HepG2 (cell line): ENCODE measurements at regions not wholly inside any gene's neighbourhood (a gene's known extent, or its start where the extent isn't known, plus 50 kb on each side); places are given as distances from the start of the nearest gene placed in this dataset.

Experiments used
- NFYC ChIP-seq: IDR thresholded peaks from 2 replicates; pipeline ENCODE4 v1.6.1; 2016; ENCODE audit warnings: missing genetic modification reagents, missing compliant biosample characterization
- TARDBP ChIP-seq: sonication (generic); formaldehyde crosslinking; IDR thresholded peaks from 2 replicates; pipeline ENCODE4 v1.8.0; 2022; ENCODE audit warnings: mild to moderate bottlenecking, missing genetic modification reagents
- TF ChIP-seq, protein P1 (sequence below): sonication (generic); formaldehyde crosslinking; IDR thresholded peaks from 2 replicates; pipeline ENCODE4 v1.5.0; 2020; ENCODE audit warnings: mild to moderate bottlenecking, missing genetic modification reagents, moderate library complexity
- TF ChIP-seq, protein P2 (sequence below): sonication (generic); formaldehyde crosslinking; IDR thresholded peaks from 2 replicates; pipeline ENCODE4 v1.4.0; 2020; ENCODE audit warnings: missing genetic modification reagents
- TF ChIP-seq, protein P3 (sequence below), 2 experiments: fragments of 450-650 bp in 1 of 2; sonication (generic) in 1 of 2; formaldehyde crosslinking in 1 of 2; IDR thresholded peaks; 2 replicates each; pipeline versions ENCODE4 v1.6.1 to v1.8.0; 2016 to 2022; ENCODE audit warnings: antibody characterized with exemption in 1 of 2, mild to moderate bottlenecking in 1 of 2, missing genetic modification reagents in 1 of 2

DNA sequence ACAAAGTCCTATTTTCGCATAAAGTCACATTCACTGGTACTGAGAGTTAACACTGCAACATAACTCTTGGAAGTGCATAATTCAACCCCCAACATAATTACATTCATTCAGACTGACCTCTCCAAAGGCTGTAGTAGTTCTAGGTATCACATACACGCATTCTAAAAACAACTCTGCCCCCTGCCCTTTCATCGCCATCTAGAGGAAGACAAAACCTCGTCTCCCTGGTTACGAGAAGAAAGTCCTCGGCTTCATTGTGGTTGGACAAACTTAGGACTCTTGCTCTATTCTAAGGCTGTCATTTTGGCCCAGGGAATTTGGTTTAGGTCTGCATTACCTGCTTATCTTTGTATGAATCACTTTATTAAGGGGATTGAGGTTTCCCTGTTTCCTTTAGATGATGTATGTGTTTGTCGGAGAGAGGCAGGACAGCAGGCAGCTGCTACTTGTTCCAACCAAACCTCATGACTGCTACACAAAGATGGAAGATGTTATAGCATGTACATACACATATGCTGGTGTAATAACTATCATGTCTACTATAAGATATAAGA is 215.4 kb upstream of the NRXN1 start:
- TF ChIP-seq, protein P1, sequence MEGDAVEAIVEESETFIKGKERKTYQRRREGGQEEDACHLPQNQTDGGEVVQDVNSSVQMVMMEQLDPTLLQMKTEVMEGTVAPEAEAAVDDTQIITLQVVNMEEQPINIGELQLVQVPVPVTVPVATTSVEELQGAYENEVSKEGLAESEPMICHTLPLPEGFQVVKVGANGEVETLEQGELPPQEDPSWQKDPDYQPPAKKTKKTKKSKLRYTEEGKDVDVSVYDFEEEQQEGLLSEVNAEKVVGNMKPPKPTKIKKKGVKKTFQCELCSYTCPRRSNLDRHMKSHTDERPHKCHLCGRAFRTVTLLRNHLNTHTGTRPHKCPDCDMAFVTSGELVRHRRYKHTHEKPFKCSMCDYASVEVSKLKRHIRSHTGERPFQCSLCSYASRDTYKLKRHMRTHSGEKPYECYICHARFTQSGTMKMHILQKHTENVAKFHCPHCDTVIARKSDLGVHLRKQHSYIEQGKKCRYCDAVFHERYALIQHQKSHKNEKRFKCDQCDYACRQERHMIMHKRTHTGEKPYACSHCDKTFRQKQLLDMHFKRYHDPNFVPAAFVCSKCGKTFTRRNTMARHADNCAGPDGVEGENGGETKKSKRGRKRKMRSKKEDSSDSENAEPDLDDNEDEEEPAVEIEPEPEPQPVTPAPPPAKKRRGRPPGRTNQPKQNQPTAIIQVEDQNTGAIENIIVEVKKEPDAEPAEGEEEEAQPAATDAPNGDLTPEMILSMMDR (CRISPR knock-in tag), result no peak
- TF ChIP-seq NFYC, result no peak
- no peak for TF ChIP-seq TARDBP (CRISPR knock-in tag)
- TF ChIP-seq, protein P2, sequence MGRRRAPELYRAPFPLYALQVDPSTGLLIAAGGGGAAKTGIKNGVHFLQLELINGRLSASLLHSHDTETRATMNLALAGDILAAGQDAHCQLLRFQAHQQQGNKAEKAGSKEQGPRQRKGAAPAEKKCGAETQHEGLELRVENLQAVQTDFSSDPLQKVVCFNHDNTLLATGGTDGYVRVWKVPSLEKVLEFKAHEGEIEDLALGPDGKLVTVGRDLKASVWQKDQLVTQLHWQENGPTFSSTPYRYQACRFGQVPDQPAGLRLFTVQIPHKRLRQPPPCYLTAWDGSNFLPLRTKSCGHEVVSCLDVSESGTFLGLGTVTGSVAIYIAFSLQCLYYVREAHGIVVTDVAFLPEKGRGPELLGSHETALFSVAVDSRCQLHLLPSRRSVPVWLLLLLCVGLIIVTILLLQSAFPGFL (CRISPR knock-in tag), result no peak
- TF ChIP-seq, protein P3, sequence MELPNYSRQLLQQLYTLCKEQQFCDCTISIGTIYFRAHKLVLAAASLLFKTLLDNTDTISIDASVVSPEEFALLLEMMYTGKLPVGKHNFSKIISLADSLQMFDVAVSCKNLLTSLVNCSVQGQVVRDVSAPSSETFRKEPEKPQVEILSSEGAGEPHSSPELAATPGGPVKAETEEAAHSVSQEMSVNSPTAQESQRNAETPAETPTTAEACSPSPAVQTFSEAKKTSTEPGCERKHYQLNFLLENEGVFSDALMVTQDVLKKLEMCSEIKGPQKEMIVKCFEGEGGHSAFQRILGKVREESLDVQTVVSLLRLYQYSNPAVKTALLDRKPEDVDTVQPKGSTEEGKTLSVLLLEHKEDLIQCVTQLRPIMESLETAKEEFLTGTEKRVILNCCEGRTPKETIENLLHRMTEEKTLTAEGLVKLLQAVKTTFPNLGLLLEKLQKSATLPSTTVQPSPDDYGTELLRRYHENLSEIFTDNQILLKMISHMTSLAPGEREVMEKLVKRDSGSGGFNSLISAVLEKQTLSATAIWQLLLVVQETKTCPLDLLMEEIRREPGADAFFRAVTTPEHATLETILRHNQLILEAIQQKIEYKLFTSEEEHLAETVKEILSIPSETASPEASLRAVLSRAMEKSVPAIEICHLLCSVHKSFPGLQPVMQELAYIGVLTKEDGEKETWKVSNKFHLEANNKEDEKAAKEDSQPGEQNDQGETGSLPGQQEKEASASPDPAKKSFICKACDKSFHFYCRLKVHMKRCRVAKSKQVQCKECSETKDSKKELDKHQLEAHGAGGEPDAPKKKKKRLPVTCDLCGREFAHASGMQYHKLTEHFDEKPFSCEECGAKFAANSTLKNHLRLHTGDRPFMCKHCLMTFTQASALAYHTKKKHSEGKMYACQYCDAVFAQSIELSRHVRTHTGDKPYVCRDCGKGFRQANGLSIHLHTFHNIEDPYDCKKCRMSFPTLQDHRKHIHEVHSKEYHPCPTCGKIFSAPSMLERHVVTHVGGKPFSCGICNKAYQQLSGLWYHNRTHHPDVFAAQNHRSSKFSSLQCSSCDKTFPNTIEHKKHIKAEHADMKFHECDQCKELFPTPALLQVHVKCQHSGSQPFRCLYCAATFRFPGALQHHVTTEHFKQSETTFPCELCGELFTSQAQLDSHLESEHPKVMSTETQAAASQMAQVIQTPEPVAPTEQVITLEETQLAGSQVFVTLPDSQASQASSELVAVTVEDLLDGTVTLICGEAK (IDR thresholded peaks at IDR 0.05), result no peak
- TF ChIP-seq, protein P3 (CRISPR knock-in tag; IDR thresholded peaks at IDR 0.05), result no peak
